ENCODE measurements at regions not wholly inside any gene's neighbourhood (a gene's known extent, or its start where the extent isn't known, plus 50 kb on each side); places are given as distances from the start of the nearest gene placed in this dataset.
"Not testable (repeated sequence)": the region's sequence is repeated elsewhere in the genome, so short reads cannot be mapped to it uniquely, and the experiment has no call there.

DNA sequence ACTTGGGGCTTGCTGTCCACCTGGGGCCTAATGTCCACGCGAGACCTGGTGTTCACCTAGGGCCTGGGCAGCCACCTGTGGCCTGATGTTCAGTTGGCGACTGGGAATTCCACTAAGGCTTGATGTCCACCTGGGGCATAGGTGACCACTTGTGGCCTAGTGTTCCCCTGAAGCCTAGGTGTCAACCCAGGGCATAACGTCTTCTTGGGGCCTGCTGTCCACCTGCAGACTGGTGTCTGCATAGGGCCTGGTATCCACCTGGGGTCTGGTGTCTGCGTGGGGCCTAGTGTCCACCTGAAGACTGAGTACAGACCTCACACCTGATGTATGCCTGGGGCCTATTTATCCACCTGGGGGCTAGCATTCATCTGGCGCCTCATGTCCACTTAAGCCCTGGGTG, 355.2 kb downstream of the KCNJ18 start:
- not testable (repeated sequence) for TF ChIP-seq POLR2A (IDR thresholded peaks at IDR 0.05)
- TF ChIP-seq, protein P1, sequence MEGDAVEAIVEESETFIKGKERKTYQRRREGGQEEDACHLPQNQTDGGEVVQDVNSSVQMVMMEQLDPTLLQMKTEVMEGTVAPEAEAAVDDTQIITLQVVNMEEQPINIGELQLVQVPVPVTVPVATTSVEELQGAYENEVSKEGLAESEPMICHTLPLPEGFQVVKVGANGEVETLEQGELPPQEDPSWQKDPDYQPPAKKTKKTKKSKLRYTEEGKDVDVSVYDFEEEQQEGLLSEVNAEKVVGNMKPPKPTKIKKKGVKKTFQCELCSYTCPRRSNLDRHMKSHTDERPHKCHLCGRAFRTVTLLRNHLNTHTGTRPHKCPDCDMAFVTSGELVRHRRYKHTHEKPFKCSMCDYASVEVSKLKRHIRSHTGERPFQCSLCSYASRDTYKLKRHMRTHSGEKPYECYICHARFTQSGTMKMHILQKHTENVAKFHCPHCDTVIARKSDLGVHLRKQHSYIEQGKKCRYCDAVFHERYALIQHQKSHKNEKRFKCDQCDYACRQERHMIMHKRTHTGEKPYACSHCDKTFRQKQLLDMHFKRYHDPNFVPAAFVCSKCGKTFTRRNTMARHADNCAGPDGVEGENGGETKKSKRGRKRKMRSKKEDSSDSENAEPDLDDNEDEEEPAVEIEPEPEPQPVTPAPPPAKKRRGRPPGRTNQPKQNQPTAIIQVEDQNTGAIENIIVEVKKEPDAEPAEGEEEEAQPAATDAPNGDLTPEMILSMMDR (IDR thresholded peaks at IDR 0.05 in 4 of 5, conservative IDR thresholded peaks at IDR 0.05 in 1 of 5): not testable (repeated sequence)
